Retina (tissue), 1 donor: ENCODE measurements at regions not wholly inside any gene's neighbourhood (a gene's known extent, or its start where the extent isn't known, plus 50 kb on each side); places are given as distances from the start of the nearest gene placed in this dataset.
A peak's percentile ranks its signal among the peaks of the same experiment; 100 is the strongest.

Experiments
- DNase-seq: peaks from one replicate; pipeline ENCODE4 v3.0.0-alpha.2; 2016

- no peak for DNase-seq
Measured at GRCh38 chr6:168737481-168737880, 296.5 kb downstream of the SMOC2 start.

- DNase-seq, result no peak
Measured at GRCh38 chr6:168737014-168737413, 296.0 kb downstream of the SMOC2 start.

- no peak for DNase-seq
Measured at GRCh38 chr6:168736039-168736438, 295.1 kb downstream of the SMOC2 start.

- DNase-seq, result no peak
Measured at GRCh38 chr6:168735268-168735949, 294.4 kb downstream of the SMOC2 start.

- DNase-seq, result no peak
Measured at GRCh38 chr6:168734523-168734922, 293.5 kb downstream of the SMOC2 start.

GRCh38 chr6:168732676-168733075 lies 291.7 kb downstream of the SMOC2 start:
- DNase-seq, result peak; percentile 44

GRCh38 chr6:168730931-168731716 lies 290.1 kb downstream of the SMOC2 start:
- no peak for DNase-seq

DNA sequence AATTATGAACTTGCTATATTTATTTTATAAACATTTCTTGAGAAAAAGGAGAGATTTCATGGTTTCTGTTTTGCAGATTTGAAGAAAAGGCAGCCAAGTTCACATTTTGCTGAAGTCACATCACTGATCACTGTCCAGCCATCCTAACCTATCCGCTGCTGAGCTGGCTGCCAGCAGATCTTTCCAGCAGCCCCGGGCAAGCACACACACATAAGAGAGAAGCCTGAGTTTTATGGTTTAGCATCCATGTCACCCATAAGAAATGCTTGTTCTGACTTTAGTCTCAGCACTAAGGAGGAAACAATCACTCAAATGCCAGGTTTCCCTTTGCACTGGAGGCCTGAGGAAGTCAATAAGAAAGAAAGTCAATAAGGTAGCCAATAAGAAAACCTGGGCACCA lies 287.1 kb downstream of the SMOC2 start:
- DNase-seq, result no peak

DNA sequence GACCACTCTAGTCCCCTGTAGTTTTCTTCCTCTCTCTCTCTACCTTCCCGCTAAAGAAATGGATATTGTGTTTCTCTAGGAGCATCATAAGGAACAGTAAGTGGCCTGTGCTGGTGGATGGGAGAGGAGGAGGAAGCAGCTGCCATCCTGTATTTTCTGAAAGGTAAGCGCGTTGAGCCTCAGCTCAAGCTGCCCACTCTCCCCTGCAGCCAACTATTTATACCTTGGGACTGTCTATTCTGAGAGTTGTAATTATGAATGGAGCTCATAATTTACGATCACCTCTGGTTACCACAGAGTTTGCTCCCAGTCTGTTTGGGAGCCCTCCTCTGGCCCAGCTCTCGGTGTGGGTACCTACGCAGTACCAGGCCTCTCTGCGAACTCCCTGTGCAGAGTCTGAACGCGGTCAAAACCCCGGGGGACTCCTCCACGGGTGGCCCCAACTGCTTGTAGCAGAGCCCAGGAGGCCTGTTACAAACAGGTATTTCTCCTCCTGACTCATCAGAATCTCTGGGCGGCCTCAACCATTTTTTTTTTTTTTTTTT lies 285.4 kb downstream of the SMOC2 start:
- DNase-seq, result no peak

DNA sequence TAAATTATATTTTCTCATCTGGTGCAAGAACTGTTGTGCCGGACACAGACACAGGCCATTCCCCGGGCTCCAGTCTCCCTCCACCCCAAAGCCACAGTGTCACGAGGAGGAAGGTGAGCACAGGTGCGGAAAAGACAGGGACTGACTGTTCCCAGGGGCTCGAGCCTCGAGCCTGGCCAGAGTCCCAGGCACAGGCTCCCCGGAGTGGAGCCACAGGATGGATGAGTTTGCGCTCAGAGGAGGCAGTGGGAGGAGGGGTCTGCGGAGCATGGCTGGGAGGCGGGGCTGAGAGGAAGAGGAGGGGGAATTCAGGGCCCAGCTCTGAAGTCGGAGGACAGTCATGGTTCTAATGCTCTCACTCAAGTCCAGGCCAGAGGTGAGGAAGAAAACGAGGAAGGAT lies 284.8 kb downstream of the SMOC2 start:
- no peak for DNase-seq

DNA sequence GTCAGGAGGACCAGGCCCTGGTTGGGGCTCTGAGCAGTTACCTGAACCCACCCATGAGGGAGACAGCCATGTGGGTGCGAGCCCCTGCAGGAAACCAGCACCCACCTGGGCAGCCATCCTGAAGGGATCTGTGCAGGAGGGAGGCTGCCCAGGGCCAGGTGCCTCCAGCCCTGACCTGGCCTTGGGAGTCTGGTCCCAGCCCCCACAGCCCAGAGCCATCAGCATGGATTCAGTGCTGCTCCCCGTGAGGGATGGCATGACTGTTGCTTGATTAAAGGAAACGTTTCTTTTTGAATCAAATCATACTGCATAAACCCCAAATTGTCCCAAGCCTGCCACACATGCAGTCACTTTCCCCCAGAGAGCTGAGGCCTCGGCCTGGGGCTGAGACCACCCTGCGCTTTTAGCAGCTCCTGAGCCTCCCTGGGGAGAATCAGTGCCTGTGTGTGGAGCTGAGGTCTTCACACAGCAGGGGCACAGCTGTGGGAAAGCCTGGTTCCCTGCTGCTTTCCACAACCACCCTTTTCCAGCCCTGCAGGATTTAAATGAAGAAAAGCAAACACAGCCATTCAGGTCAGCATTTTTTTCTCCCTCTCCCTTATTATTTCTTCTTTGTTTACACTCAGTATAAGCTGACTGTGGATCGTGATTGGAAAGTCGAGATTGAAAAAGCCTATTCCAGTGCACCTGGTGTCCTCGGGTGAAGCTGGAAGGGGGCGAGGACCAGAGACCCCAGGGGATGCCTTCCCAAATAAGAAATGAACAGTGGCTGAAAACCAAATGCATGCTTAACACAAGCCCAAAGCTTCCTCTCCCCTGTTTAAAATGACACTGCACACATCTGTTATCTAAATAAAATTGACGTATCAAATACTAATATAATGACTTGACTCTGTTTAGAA lies 283.9 kb downstream of the SMOC2 start:
- DNase-seq, result peak; percentile 47

GRCh38 chr6:168724033-168724432 lies 283.0 kb downstream of the SMOC2 start:
- DNase-seq, result no peak

DNA sequence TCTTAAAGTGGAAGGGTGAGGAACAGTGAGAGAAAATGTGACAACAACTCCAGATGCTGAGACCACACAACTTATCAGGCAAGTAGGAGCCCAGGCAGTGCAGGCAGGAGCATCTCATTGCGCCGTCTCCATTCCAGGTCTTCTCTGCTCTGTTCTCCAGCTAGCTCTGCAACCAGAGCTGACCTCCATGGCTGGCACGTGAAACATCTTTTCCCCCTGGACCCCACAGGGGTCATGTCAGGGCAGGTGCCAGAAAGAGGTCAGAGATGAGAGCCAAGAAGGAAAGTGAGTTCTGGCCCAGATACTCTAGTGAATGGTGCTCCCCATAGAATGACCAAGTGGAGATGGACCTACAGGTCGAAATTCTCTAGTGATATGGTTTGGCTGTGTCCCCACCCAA lies 281.4 kb downstream of the SMOC2 start:
- no peak for DNase-seq

- DNase-seq, result no peak
Measured at GRCh38 chr6:168721571-168721970, 280.6 kb downstream of the SMOC2 start.

DNA sequence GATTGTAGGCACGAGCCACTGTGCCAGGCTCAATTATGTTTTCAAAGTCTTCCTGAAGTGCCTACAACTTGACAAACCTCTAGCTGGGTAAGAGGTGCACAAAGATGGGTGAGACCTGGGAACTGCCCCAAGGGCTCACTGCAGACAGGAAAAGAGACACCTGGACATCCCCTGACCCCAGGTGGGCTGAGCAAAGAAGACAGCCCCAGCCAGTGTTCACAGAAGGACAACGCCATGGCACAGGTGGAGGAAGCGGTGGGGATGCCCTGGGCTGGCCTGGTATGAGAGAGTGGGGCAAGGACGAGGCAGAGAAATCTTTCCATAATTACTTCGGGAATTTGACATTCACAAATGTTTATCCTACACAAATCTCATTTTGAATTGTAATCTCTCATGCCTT lies 278.9 kb downstream of the SMOC2 start:
- DNase-seq, result no peak

GRCh38 chr6:168718821-168719475 lies 278.0 kb downstream of the SMOC2 start:
- no peak for DNase-seq
